BE2C (cell line): ENCODE measurements at regions not wholly inside any gene's neighbourhood (a gene's known extent, or its start where the extent isn't known, plus 50 kb on each side); places are given as distances from the start of the nearest gene placed in this dataset.

ENCODE experiments used
- DNase-seq: peaks from one replicate; pipeline ENCODE4 v3.0.0-alpha.2; 2020
- H3K27me3 ChIP-seq: fragments of 250-450 bp; sonication (Bioruptor Pico); 2 replicates; pipeline ENCODE4 v1.5.1; 2020; ENCODE audit warnings: mild to moderate bottlenecking
- H3K36me3 ChIP-seq: fragments of 250-450 bp; sonication (Bioruptor Pico); 2 replicates; pipeline ENCODE4 v1.5.1; 2020; ENCODE audit warnings: mild to moderate bottlenecking
- H3K4me1 ChIP-seq: fragments of 250-450 bp; sonication (Bioruptor Pico); 2 replicates; pipeline ENCODE4 v1.5.1; 2020
- H3K4me3 ChIP-seq: 2 replicates; pipeline ENCODE4 v1.5.1; 2011; ENCODE audit warnings: low read depth, low read length
- H3K9me3 ChIP-seq: fragments of 250-450 bp; sonication (Bioruptor Pico); 2 replicates; pipeline ENCODE4 v1.5.1; 2020
- TF ChIP-seq, protein P1 (sequence below): IDR thresholded peaks from 2 replicates; pipeline ENCODE4 v1.5.1; 2012; ENCODE audit warnings: mild to moderate bottlenecking, low read depth, low read length

DNA sequence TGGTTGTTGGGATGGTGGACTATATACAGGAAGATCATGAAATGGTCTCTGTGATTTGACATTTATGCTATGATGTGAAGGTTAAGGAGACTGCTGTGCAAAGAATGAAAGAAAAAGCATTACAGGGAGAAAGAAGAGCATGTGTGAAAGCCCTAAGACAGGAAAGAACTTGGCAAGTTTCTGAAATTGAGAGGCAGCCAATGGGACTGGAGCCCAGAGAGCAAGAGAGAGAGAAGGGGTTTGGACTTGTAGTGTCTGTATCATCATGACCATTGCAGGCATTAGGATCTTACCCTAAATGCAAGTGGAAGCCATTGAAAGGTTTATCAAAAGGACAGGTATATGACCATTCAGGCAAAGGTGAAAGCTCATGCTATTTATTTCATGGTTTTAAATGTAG is 147.1 kb downstream of the NAA11 start:
- no peak for DNase-seq
- no peaks in the 10 kb centered on the region; the same call in 1 of the 2 replicates for H3K27me3 ChIP-seq
- TF ChIP-seq, protein P1, sequence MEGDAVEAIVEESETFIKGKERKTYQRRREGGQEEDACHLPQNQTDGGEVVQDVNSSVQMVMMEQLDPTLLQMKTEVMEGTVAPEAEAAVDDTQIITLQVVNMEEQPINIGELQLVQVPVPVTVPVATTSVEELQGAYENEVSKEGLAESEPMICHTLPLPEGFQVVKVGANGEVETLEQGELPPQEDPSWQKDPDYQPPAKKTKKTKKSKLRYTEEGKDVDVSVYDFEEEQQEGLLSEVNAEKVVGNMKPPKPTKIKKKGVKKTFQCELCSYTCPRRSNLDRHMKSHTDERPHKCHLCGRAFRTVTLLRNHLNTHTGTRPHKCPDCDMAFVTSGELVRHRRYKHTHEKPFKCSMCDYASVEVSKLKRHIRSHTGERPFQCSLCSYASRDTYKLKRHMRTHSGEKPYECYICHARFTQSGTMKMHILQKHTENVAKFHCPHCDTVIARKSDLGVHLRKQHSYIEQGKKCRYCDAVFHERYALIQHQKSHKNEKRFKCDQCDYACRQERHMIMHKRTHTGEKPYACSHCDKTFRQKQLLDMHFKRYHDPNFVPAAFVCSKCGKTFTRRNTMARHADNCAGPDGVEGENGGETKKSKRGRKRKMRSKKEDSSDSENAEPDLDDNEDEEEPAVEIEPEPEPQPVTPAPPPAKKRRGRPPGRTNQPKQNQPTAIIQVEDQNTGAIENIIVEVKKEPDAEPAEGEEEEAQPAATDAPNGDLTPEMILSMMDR: no peak
- no peaks in the 10 kb centered on the region for H3K4me1 ChIP-seq
- no peak overlapping the region for H3K4me3 ChIP-seq
- no peaks in the 10 kb centered on the region for H3K9me3 ChIP-seq
- no peaks in the 10 kb centered on the region for H3K36me3 ChIP-seq

DNA sequence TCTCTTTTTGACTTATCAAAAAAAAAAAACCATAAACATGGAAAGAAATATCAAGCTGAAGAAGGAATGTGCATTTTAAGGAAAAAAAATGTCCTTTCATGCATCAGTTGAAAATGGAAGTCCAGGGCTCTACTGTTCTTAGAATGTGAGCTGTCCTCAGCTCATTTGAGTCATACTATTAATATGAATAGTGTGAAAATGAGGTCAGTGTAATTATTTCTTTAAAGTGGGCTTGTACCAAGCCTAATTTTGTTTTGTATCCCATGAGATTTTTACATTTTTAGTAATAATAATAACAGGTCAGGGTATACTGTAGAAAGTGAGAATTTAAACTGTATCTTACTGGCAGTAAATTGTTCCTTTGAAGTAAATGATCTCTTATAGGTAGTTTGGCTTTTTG is 148.5 kb downstream of the NAA11 start:
- no peaks in the 10 kb centered on the region for H3K36me3 ChIP-seq
- TF ChIP-seq, protein P1: no peak
- H3K27me3 ChIP-seq: no peaks in the 10 kb centered on the region; the same call in 1 of the 2 replicates
- H3K4me1 ChIP-seq: no peaks in the 10 kb centered on the region
- no peaks in the 10 kb centered on the region for H3K9me3 ChIP-seq
- no peak overlapping the region for H3K4me3 ChIP-seq
- DNase-seq: no peak

DNA sequence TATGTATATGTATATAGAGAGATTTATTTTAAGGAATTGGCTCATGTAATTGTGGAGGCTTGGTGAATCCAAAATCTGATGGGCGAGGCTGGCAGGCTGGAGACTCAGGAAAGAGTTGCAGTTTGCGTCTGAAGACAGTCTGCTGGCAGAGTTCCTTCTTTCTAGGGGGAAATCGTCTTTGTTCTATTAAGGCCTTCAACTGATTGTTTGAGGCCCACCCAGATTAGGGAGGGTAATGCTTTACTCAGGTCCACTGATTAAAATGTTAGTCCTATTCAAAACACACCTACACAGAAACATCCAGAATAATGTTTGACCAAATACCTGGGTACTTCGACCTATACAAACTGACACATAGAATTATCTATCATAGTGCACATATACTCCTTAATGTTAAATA is 149.5 kb downstream of the NAA11 start:
- TF ChIP-seq, protein P1: no peak
- Histone ChIP-seq H3K4me3 (no peak overlapping the region), H3K9me3 (no peaks in the 10 kb centered on the region), H3K27me3 (no peaks in the 10 kb centered on the region), H3K36me3 (no peaks in the 10 kb centered on the region), H3K4me1 (no peaks in the 10 kb centered on the region)
- DNase-seq: no peak

DNA sequence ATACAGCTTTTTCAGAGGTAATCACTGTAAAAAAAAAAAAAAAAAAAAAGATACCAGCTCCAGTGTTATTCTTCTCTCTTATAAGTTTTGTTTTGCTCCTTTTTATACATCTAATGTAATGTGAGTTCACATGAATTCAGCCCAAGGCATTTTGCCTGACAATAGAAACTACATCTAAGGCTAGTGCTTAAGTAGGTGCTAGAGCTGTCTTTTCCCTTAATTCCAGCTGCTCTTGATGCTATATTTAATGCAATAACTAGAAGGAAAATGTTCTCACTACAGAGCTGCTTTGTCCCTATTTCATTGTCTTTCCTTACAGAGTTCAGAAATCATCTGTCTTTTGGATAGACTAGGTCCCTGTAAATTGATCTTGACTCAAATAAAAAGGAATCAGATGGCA is 150.1 kb downstream of the NAA11 start:
- no peaks in the 10 kb centered on the region for H3K27me3 ChIP-seq
- DNase-seq: no peak
- no peaks in the 10 kb centered on the region for H3K9me3 ChIP-seq
- H3K36me3 ChIP-seq: no peaks in the 10 kb centered on the region
- no peaks in the 10 kb centered on the region for H3K4me1 ChIP-seq
- no peak overlapping the region for H3K4me3 ChIP-seq
- TF ChIP-seq, protein P1: no peak

DNA sequence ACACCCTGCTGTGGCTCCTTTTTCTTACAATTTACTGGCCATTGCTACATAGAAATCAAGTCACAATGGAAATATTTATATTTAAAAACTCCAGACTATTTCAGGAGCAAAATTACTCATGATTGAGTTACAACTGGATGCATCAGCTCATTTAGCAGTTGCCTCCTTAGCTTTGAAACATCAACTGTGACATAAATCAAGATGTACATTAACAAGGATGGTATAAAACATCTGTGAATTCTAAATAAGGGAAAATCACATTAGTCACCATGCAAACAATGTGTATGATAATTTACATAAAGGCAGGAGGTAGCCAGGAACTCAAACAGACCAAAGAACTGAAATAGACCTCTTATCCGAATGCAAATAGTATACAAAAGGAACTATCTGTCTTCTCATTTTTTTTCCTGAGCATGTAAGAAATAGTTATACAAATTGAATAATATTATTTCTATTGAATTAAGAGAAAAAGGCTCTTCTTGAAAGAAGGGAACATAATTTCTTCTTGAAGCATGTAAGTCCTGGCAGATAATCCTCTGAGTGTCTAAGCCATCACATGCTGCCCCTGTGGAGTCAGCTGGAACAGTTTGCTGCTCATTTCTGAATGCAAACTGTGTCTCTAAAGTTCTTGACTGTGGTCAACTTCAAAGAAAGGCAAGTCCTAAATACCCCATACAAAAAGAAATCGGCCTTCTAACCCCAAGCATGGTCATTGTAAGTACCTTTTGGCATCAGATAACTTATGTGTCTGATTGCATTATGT is 151.2 kb downstream of the NAA11 start:
- no peak overlapping the region for H3K4me3 ChIP-seq
- H3K9me3 ChIP-seq: no peaks in the 10 kb centered on the region
- no peaks in the 10 kb centered on the region for H3K27me3 ChIP-seq
- TF ChIP-seq, protein P1: no peak
- no peak for DNase-seq
- H3K4me1 ChIP-seq: no peaks in the 10 kb centered on the region
- H3K36me3 ChIP-seq: no peaks in the 10 kb centered on the region

DNA sequence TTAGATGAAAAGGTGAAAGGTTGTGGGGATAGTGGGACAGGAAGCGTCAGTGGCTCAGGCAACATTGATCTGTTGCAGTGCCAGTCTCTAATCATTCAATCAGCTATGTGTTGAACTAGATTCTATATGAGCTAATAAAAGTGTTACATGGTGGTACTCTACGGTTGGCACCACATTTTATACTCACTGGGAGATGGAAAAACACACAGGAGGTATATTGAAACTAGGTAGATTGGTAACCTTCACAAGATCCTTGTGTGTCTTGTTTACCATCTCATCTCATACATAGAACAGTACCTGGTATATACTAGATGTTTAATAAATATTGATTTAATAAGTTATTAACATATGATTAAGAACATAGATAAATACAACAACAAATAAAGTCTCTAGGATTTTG is 152.7 kb downstream of the NAA11 start:
- Histone ChIP-seq H3K4me3 (no peak overlapping the region), H3K36me3 (no peaks in the 10 kb centered on the region), H3K9me3 (no peaks in the 10 kb centered on the region), H3K27me3 (no peaks in the 10 kb centered on the region), H3K4me1 (no peaks in the 10 kb centered on the region)
- no peak for DNase-seq
- TF ChIP-seq, protein P1: no peak
